ENCODE measurements at regions not wholly inside any gene's neighbourhood (a gene's known extent, or its start where the extent isn't known, plus 50 kb on each side); places are given as distances from the start of the nearest gene placed in this dataset.

GRCh38 chr10:33009244-33010131 lies 51.5 kb upstream of the ITGB1 start (continued):
- no peak for TF ChIP-seq KDM4A (IDR thresholded peaks at IDR 0.05; ENCODE audit: low read depth, low read length, severe bottlenecking)
- TF ChIP-seq SP1 (IDR thresholded peaks at IDR 0.05; ENCODE audit: low read depth, low read length) = no peak
- no peak for TF ChIP-seq EZH2 (IDR thresholded peaks at IDR 0.05; ENCODE audit: low read depth, low read length, severe bottlenecking)

Data from H1 (cell line).